Adrenal gland (tissue), 5 donors: ENCODE measurements at regions not wholly inside any gene's neighbourhood (a gene's known extent, or its start where the extent isn't known, plus 50 kb on each side); places are given as distances from the start of the nearest gene placed in this dataset.

Experiments used
- POLR2A ChIP-seq, 2 donors: fragments of 450-650 bp; IDR thresholded peaks; one replicate each; pipeline ENCODE4 v1.6.1; 2017; ENCODE audit warnings: antibody characterized with exemption in 2 of 2, mild to moderate bottlenecking in 2 of 2, moderate library complexity in 1 of 2
- TF ChIP-seq, protein P1 (sequence below), 6 experiments: fragments of 450-650 bp in 4 of 6; fragments of 200-600 bp in 2 of 6; sonication (generic) in 1 of 6; IDR thresholded peaks; 1 replicate in 5 of 6; 2 replicates in 1 of 6; pipeline versions ENCODE4 v1.5.1 to v1.8.0; 2016 to 2021; ENCODE audit warnings: antibody characterized with exemption in 6 of 6, mild to moderate bottlenecking in 2 of 6, moderate library complexity in 1 of 6
- donor health status: DM: no; HTN: no; CAD: no.

DNA sequence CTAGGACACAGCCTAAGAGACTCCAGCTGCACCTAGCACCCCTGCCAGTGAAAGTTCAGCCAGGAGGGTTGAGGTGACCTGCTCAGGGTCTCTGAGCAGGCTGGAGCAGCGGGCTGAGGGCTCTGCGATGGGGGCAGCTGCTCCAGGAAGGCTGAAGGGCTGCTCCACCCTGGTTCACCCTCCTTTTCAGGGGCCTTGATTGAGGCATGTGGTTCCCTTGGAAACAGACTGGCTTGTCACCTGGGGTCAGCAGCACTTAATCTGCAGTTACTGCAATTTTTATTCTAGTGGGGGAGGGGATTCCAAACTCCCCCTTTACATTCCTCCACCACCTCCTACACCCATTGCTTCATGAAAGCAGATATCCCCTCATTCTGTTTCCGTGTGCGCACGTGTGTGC, 85.3 kb upstream of the UNC5B start:
- TF ChIP-seq, protein P1, sequence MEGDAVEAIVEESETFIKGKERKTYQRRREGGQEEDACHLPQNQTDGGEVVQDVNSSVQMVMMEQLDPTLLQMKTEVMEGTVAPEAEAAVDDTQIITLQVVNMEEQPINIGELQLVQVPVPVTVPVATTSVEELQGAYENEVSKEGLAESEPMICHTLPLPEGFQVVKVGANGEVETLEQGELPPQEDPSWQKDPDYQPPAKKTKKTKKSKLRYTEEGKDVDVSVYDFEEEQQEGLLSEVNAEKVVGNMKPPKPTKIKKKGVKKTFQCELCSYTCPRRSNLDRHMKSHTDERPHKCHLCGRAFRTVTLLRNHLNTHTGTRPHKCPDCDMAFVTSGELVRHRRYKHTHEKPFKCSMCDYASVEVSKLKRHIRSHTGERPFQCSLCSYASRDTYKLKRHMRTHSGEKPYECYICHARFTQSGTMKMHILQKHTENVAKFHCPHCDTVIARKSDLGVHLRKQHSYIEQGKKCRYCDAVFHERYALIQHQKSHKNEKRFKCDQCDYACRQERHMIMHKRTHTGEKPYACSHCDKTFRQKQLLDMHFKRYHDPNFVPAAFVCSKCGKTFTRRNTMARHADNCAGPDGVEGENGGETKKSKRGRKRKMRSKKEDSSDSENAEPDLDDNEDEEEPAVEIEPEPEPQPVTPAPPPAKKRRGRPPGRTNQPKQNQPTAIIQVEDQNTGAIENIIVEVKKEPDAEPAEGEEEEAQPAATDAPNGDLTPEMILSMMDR (IDR thresholded peaks at IDR 0.05) = no peak
- TF ChIP-seq POLR2A (IDR thresholded peaks at IDR 0.05) = no peak
